GM19438 (cell line): ENCODE measurements at regions not wholly inside any gene's neighbourhood (a gene's known extent, or its start where the extent isn't known, plus 50 kb on each side); places are given as distances from the start of the nearest gene placed in this dataset.

Experiments
- ATAC-seq: cut with Tn5 transposase; IDR thresholded peaks from one replicate; pipeline ENCODE4 v1.9.1; 2021; ENCODE audit warnings: low read depth; ENCODE audit not compliant: unreplicated experiment

DNA sequence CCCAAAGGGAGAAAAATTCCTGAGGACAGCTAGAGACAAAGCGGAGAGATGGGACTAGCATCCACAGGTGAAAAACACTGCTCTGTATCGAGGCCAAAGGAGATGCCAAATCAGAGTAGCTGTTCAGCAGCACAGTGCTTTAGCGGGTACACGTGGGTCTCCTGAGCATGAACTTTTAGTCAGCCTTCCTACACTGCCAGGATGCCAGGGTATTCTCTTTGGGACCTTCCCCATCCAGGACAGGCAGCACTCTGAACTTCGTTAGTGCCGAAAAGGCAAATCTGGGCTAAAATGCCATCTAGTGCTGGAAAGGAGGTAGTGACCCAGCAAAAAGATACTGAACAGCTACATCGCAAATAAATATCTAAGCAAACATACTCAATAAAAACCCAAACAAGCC lies 64.9 kb downstream of the C6orf58 start:
- ATAC-seq, result peak; percentile 67
